GM12873 (cell line): ENCODE measurements at regions not wholly inside any gene's neighbourhood (a gene's known extent, or its start where the extent isn't known, plus 50 kb on each side); places are given as distances from the start of the nearest gene placed in this dataset.

Experiments
- TF ChIP-seq, protein P1 (sequence below): IDR thresholded peaks from 2 replicates; pipeline ENCODE4 v1.5.1; 2012; ENCODE audit warnings: low read depth, mild to moderate bottlenecking, moderate library complexity, low read length, control low read depth; ENCODE audit not compliant: insufficient read depth; ENCODE audit errors: missing control alignments

DNA sequence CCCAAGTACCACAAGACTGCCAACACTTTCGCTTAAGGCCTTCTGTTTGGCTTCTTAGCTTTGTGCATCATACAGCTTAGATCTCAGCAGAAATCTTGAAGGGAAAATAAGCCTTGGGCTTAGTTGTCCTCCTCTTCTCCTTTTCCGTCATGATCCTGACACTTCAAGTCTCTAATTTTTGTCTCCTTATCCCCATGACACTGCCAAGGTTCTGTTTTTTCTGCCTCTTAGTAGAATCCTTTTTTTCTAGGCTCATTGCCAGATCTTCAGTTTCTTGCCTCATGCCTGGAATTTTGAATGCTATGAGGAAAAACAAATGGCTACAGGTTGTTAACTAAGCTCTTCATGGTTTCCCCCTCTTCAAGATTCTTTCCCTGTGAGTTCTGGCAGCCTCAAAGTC is 450.4 kb downstream of the LRFN5 start:
- TF ChIP-seq, protein P1, sequence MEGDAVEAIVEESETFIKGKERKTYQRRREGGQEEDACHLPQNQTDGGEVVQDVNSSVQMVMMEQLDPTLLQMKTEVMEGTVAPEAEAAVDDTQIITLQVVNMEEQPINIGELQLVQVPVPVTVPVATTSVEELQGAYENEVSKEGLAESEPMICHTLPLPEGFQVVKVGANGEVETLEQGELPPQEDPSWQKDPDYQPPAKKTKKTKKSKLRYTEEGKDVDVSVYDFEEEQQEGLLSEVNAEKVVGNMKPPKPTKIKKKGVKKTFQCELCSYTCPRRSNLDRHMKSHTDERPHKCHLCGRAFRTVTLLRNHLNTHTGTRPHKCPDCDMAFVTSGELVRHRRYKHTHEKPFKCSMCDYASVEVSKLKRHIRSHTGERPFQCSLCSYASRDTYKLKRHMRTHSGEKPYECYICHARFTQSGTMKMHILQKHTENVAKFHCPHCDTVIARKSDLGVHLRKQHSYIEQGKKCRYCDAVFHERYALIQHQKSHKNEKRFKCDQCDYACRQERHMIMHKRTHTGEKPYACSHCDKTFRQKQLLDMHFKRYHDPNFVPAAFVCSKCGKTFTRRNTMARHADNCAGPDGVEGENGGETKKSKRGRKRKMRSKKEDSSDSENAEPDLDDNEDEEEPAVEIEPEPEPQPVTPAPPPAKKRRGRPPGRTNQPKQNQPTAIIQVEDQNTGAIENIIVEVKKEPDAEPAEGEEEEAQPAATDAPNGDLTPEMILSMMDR: no peak

DNA sequence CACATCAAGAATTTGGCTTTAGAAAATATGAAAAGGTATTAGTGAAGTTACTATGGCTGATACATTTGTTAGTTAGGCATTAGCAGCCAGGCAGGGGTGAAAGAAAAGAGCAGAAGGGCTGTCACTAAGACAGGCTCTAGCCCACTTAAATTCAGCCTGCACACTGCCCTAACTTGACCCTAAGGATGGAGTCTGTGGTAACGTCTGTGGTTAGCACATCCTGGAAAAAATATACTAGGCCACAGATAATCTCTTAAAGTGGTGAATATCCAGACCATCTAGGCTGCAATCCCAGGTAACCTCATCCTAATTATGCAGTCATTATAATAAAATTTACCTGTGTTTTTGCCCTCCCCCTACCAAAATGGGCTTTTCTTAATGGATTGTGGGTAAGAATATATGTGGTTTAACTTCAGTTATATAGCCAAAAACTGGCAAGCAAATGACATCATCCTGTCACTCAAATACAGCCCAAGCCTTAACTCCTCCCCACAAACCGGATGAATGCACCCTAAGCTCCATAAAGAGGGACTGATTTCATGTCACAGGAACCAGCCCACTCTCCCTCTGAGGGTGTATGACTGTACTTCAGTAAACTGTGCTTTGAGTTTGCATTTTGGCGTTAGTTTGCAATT is 440.9 kb downstream of the LRFN5 start:
- TF ChIP-seq, protein P1: no peak

DNA sequence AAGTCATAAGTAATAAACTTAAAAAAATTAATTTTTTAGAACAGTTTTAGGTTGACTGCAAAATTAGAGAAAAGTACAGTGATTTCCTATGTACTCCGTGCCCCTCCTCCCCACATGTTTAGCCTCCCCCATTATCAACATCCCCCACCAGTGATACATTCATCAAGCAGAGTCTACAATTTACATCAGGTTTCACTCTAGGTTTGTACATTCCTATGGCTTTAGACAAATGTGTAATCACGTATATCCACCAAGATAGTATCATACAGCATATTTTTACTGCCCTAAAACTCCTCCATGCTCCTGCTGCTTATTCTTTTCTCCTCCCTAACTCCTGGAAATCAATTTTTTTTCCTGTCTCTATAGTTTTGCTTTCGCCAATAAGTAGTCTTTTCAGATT is 438.7 kb downstream of the LRFN5 start:
- TF ChIP-seq, protein P1: no peak

DNA sequence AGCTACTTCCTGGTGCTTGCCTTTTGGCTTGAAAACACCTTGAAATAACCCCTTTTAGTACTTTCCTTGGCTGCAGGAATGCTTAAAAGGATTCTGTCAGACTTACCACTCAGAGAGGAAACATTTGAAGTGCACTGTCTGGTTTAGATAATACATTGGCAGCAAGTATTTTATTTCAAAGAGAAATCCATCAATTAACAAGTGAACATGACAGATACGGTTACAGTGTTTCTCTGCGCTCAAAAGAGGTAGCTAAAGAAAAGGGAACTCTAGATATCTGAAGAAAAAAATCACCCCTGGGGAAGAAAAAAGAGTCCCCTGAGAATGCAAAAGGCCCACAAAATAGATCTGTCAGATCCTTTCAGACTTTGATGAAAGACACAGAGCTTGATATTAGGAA is 421.9 kb downstream of the LRFN5 start:
- TF ChIP-seq, protein P1: no peak

DNA sequence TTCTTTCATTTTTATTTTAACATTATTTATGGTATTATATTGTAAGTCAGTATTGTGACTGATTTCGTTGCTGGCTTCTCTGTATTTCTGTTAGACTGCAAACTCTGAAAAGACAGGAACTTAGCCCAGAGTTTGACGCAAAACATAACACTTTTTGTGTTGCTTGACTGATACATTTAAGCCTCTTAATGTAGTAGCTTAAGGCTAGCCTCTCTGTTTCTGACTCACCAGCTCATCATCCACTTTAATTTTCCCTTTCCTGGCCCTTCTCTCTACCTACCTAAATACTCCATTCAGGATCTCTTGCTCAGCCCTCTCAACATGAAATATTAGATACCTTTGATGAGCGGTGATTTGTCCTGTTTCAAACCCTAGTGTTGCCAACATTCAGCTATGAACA is 420.6 kb downstream of the LRFN5 start:
- TF ChIP-seq, protein P1: no peak

DNA sequence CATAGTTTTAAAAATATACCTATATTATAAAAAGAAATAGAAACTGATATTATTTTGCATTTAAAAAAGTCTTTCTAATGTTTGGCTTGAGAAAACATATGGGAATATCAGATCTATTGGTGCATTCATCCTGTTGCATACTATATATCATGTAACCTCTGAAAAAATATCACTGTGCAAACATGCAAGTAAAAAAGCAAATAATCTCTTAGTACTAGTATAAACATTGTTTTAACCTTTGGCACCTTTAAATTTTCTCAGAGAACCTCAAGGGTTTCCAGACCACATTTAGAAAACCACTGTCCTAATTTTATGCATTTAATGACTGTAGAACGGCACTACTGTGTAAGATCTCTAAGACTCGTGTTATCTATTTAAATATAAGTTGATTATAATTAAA is 416.8 kb downstream of the LRFN5 start:
- TF ChIP-seq, protein P1: no peak

DNA sequence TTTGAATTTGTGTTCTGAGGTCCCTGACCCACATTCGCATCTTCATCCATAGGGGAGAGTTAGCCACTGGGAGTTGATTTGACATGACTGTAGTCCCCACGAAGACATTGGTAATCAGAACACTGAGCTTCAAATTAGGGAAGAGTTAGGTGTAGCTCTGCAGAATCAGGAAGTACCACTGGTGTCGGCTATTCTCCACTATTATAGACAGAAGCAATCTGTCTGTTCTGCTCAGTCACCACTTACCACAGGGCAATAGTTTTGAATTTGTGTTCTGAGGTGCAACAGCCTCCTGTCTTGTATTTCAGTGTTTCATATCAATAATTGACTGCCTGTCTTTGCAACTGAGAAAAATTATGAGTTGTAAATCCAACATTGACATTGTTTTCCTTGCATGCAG is 407.6 kb downstream of the LRFN5 start:
- TF ChIP-seq, protein P1: no peak
